Tongue (tissue), 1 donor: ENCODE measurements at regions not wholly inside any gene's neighbourhood (a gene's known extent, or its start where the extent isn't known, plus 50 kb on each side); places are given as distances from the start of the nearest gene placed in this dataset.
A peak's percentile ranks its signal among the peaks of the same experiment; 100 is the strongest.

Source experiments
- DNase-seq: peaks from one replicate; pipeline ENCODE4 v3.0.0-alpha.2; 2015

DNA sequence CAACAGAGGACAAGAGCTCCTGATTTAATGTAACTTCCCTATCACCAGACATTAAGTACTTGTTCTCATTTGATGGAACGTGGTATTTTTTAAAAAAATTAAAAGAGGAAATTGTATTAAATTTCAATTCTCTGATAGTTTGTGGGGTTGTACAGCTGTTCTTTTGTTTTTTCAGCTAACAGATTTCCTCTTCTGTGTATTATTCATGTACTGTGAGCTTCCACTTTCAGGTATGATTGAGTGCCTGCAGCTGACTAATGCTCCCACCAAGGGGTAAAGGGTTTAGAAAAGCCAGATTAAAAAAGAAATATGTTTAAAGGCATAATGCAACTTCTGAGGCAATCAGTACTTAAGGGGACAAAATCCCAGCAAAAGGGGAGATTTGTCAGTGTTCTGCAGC lies 117.7 kb upstream of the ACTBL2 start:
- DNase-seq, result no peak

DNA sequence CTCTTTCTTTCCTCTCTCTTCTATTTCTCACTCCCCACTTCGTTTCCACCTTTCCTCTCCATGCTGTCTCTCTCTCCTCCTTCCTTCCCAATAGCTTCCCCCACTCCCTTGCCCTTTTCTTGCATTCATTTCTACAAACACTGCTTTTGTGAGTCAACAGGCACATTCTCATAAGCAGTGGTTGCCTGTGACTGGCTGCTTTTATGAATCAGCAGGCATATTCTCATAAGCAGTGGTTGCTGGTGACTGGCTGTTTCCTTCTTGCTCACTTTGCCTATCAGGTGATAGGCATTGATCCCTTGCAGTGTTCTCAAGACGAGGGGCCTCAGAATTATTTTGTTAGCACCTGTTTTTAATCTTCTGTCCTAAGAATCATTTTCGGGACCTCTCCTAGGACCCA lies 116.1 kb upstream of the ACTBL2 start:
- no peak for DNase-seq

DNA sequence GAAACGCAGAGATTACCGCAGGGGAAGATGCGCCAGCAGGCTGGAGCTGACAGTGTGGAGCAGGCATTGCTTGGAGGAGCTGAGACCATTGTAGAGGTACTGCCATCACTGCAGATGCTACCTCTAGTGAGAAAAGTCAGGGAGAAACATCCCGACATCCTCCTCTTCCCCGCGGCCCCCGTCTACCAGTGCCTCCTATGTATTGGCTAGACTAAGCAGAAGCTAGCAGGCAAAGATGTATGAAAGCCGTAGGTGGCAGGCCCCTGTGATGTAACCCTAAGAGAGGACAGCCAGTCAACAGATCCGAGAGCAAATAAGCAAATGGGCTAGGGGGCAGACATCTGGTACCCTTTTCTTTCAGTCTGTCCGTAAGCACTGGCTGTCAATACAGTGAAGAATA lies 115.5 kb upstream of the ACTBL2 start:
- DNase-seq, result no peak

DNA sequence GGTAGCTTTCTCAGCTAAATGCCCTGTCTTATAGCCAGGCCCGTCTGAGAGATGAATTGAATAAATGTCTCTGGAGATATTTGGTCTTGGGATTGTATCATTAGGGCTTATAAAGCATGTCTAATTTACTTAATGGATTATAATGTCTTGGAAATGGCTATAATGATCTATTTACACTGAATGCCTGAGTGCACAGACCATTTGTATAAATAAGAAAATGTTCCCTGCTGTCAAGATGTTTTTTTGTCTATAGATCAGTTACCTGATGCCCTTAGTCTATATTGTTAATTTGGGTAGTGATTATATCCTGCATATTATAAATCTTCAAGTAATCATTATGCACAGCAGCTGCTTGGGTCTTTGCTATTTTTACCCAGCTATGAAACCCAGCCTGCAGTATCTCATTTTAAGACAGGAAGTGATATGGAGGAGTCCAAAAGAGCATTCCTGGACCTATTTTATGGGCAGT lies 112.9 kb upstream of the ACTBL2 start:
- DNase-seq, result no peak

DNA sequence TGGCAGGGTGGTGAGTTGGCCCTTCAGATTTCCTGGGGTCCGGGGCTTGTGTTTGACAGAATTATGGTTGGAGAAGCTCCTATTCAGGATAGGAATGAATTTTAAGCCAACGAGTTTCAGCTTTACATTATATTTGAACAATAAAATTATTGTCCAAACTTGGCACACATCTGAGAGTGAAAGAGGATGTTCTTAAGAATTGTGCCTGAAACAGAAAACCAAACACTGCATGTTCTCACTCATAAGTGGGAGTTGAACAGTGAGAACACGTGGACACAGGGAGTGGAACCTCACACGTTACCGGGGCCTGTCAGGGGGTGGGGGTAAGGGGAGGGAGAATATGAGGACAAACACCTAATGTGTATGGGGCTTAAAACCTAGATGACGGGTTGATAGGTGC lies 111.8 kb upstream of the ACTBL2 start:
- DNase-seq, result no peak

DNA sequence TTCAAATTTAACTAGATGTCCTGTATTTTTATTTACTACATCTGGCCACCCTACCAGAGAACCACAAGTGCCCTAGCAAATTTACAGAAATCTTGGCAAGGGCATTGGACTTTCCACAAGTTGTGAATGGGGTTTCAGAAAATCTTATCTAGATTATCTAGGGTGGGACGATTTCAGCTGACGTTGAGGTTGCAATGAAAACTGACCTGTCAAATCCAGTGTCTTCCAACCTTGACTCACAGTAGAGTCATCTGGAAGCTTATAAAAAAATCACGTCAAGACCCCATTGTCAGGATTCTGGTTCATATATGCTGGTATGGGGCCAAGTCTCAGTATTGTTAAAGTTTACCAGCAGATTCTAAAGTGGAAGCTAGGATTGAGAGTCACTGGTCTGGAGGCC lies 109.6 kb upstream of the ACTBL2 start:
- no peak for DNase-seq

DNA sequence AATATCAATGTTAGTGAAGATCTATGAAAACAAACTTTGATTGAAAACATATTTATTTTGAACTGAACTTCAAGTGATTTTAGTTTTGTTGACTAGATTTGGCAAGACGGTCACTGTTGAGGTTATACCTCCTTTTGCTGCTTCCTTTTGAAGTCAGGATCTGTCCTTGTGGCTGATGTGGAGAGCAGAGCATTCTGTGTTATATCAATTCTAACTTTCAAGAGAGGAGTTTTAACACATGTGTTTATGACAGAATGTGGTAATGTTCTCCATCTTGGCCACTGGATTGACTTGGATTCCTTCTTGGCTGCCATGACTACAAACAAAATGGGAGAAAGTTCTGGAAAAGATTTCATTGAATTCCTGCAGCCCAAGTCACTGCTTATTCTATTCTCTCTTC lies 104.0 kb upstream of the ACTBL2 start:
- peak; percentile 74 for DNase-seq

DNA sequence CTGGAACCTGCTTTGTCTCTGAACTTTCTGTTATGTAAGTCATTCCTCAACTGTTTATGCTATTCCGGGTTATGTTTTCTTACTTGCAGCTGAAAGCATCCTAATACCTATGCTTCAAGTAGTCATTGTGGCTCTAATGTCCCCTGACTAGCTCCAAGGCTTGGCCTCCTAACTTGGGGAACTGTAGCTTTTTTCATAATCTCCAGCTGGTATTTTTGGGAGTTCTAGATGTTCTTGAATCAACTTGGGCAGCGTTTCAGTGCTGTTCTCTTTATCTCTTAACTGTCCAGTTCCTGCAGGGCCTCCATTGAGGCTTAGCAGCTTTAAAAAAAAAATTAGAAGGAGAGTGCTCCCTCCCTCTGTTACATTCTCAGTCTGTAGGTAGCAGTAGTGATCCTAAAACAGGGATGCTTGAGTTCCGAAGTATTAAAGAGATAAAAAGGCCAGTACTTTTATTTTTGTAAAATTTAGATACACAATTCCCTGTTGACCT lies 100.0 kb upstream of the ACTBL2 start:
- DNase-seq, result no peak

DNA sequence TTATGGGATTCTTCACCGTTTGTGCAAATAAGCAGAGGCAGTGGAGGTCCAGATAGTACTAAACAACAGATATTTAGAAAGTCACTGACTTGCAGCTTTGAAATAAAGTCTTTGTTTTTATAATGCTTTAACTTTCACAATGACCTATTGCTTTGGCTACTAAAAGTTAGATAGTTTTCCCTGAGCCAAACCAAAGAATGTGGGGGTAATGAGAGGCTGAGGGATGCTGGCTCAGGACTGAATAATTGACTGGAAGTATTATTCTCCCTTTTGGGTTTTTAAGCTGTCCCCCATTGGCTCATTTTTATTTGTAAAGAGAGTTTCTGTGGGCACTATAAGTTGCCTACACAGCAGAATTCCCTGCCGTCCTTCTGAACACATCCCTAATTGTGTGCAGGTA lies 99.2 kb upstream of the ACTBL2 start:
- no peak for DNase-seq

DNA sequence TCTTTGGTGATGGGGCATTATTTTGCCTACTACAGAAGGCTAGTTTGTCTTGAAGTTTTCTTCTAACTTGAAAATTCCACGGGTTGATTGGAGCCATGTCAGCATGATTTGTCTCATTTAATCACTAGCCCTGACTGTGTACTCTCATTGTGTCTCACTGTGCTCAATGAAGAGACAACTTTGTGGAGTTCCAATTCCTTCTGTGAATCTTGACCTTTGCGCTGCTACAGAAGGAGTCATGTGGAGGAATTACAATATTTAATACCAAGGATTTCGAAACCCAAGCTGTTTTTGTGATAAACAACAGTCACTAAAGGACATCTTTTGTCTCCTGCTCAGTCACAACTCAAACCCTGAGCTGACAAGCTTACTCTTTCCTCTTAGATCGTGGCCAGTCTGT lies 98.6 kb upstream of the ACTBL2 start:
- DNase-seq, result no peak

DNA sequence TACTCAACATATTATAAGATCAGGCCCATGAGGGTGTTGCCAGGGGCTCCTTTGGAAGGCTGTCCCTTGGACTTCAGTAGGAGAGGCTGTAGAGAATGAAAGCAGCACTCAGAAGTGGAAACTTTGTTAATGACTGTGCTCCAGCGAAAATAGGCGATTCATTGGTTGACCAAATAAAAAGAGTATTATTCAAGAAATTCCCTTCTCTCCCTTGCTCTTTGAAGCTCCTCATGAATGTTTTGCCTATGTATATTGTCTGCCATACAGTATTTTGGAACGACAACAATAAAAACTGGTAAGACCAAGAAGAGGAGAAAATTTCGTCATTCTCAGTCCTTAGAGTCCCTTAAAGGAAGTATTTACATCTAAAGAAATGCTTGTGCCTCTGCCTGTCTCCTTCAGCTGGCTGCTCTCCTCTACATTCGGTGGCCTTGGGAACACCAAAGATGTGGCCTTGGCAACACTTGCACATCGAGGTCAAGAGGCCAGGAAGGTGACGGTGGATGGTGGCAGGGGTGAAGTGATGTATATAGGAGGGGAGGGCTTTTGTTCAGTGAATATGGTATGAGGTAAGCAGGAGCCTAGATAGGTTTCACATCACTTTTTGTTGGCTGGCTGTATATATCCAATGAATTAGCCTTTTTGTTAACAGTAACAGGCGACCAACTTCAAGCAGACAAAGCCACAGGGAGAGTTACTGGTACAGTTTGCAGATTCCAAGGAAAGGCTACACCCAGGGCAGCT lies 95.0 kb upstream of the ACTBL2 start:
- no peak for DNase-seq

DNA sequence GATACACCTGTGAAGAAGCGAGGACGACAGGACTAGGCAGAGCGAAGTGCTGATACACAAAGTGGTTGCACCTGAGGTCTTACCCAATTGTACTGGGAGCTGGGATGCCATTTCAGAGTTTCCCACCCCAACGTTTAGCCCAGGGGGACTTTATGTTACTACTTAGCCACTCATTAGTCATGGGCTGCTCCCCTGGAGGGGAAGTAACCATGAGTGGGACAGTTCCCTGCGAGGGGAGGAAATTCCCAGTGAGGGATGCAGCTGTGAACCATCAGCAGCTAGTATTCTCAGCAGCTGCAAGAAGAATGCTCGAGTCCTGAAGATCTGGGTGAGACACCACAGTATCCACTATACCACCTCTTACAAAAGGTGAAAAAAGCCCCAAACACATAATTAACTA lies 93.7 kb upstream of the ACTBL2 start:
- DNase-seq, result no peak

DNA sequence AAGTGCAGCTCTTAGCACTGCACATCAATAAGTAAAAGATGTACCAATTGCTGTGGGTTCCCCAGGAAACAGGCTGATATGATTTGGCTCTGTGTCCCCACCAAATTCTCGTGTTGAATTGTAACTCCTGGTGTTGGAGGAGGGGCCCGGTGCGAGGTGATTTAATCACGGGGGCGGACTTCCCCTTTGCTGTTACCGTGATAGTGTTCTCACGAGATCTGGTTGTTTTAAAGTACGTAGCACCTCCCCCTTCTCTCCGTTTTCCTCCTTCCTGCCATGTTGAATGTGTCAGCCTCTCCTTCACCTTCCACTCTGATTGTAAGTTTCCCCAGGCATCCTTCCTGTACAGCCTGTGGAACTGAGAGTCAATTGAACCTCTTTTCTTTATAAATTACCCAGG lies 93.2 kb upstream of the ACTBL2 start:
- DNase-seq, result no peak

DNA sequence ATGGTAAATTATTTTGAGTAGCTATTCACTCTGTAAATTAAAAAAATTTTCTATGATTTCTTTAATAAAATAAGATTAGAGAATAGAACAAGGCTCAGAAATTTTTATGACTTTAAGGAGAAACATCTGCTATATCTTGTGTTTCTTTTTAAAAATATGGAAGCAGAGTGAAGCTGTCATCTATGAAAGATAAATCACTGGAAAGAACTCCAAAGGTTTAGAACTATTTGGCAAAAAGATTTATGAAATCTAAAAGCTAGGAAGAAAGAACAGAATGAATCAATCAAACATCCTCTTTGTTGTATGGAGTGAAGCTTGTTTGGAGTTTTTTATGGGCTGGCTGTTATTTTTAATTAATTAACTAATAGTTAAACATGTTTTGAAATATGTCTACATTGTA lies 89.8 kb upstream of the ACTBL2 start:
- DNase-seq, result no peak

DNA sequence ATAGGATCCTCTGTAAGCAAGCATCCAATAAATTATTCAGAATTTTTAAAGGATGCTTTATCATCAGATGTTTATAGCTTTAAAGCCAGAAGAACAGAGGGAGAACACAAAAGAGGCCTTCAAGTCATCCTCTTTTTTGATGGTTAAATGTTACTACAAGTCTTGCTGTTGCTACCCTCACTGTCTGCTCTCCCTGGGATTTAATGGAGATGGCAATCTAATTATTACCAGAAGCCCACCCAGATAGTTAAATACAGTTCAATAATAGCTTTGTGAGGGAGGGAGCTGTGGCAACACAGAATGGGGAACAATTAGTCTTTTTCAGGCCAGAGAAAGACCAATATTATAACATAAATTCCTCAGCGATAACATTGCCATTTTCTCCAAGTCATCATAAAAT lies 87.0 kb upstream of the ACTBL2 start:
- DNase-seq, result no peak

DNA sequence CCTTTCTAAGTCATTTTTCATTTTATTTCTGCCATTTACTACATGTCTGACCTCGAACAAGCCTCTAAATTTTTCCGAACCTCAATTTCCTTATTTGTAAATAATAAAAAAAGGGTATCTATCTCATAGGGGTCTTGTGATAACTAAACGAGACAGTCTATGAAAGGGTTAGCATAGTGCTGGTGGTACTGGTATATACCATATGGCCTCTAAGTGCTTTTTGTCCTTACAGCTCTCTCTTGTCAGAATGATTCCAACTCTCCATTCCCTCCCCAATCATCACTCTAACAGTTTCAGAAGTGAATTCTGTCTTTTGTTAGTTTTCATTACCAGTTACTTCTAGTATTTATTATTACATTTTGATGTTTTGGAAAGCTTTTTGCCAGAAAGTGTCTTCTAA lies 85.5 kb upstream of the ACTBL2 start:
- DNase-seq, result no peak

DNA sequence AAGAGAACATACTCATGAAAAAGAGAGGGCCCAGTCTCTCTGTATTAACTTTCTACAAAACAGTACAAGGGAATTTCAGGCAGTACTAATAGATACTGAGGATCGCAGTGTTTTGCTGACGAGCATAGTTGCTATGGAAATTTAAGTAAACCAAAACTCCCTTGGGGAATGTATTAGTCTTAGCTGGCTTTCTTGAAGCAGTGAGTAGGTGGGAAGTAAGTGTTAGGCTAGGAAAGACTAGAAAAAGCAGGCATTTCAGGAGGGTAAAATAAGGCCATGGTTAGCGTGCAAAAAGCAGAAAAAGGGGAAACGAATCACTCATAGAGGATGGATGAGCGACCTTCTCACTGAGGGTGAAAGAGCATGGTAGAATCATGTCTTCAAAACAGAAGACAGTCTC lies 84.3 kb upstream of the ACTBL2 start:
- DNase-seq, result peak; percentile 64

DNA sequence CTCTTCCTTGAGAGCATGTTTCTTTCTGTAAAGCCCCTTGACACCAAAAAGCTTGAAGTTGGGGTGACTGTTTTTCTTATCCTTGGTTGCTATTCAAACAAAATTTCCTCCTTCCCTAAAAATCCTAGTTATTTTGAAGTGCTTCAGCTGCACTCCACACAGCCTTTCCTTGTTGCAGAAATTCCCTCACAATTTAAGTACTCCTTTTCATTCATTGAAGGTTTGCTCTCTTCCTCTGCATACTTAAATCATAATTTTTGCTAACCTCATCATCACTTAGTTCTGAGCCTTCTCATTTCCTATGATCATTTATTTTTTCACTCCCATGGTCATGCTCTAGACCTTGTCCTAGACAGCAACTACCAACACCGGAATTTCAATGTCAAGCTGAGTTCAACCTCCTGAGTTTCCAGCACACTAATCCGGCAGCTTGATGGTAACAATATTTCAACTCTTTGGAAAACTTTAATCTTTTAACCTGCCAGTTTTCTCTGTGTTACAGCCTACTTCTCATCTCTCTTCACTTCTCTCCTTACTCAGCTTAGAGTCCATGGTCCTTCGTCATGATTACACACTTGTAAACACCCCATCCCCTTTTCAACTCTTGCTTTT lies 78.7 kb upstream of the ACTBL2 start:
- DNase-seq, result no peak

DNA sequence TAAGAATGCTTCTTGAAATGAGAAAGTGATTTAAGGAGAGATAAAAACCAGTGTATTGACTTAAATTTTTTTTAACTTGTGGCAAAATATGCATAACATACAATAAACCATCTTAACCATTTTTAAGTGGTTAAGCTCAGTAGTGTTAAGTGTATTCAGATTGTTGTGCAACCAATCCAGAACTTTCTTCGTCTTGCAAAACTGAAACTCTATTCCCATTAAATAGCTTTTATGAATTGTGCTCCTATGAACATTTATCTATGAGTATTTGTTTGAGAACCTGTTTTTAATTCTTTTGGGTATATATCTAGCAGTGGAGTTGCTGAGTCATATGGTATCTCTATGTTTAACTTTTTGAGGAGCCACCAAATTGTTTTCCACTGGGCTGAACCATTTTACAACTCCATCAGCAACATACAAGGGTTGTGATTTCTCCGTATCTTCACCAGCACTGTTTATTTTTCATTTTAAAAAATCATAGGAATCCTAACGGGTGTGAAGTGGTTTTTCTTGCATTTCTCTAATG lies 76.6 kb upstream of the ACTBL2 start:
- no peak for DNase-seq

DNA sequence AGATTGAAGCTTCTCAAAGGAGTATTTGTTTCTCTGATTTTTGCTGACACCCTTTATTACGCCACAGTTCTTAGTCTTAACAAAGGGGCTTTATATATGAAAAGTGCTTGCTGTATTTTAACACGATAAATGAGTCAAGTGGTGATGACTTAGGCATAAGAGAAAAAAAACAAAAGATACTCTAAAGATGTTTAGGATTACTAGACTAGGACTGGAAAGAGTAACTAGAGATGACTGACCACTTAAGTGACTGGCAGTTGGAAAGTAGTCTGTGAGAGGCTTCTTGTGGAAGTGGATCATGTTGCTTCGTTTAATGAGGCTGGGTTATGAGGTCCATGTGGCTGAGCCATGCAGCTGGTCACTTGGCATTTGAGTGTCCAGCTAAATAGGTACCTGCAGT lies 69.4 kb upstream of the ACTBL2 start:
- peak; percentile 44 for DNase-seq

DNA sequence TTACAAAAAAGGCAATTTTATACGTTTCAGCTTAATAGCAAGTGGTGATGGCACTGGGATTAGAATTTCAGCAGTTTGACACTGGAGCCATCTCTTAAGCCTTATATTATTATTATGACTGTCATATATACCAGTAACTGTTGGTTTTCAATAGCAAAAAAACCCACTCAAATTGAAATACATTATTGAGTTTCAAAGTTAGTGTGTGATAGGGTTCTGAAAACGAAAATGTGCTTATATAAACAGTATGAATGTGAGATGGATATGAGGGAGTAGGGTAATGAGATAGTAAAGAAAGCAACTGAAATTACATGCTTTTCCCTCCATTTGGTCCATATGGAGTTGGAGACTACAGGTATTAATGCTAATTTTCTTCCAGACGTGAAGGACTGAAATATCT lies 68.6 kb upstream of the ACTBL2 start:
- no peak for DNase-seq

DNA sequence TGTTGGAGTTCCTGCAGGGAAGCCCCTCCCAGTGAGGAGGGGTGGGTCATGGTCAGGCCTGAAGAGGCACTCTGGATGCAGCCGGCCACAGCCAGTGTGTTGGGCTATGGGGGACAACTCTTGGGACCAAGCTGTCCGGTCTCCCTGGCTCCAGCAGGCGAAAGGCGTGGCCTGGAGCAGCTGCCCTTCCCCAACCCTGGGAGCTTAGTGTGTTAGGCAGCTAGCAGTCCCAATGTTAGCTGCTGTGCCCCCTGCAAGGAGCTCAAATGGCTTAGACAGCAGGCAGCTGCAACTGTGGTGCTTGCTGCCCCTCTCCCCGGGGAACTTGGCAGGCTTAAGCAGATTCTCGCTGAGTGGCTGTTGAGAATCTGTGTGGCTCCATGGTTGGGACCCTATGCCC lies 67.5 kb upstream of the ACTBL2 start:
- peak; percentile 81 for DNase-seq

DNA sequence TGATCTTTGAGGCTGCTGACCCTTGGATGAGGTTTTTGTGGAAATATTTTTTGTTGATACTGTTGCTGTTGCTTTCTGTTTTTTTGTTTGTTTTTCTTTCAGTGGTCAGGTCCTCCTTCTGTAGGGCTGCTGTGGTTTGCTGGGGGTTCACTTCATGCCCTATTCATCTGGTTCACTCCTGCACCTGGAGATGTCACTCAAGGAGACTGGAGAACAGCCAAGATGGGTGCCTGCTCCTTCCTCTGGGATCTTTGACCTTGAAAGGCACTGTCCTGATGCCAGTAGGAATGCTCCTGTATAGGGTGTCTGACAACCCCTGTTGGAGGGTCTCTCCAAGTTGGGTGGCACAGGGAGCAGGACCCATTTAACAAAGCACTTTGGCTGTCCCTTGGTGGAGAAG lies 67.0 kb upstream of the ACTBL2 start:
- DNase-seq, result peak; percentile 27

DNA sequence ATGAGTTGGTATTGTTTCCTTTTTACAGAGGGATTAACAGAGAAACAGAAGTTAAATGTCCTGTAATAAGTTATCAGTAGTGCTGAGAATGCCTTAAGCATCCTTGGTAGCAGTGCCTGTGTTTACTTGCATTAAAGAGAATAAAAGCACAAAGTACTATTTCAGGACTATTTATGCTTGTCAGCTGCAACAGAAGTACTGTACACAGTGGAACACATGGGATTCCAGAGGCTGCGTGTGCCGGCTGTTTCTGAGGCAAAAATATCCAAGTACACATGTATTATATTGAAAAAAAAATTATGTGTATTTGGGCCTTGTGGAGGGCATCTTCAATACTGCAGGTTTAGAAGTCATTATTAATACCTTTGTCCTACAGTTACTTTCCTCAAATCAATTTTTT lies 58.2 kb upstream of the ACTBL2 start:
- no peak for DNase-seq
